Posterior cingulate gyrus (tissue), 11 donors: ENCODE measurements at regions not wholly inside any gene's neighbourhood (a gene's known extent, or its start where the extent isn't known, plus 50 kb on each side); places are given as distances from the start of the nearest gene placed in this dataset.

ENCODE experiments used
- DNase-seq, 10 donors: peaks; one replicate each; pipeline versions ENCODE4 v3.0.0 to v3.0.0-alpha.2; 2020 to 2021; ENCODE audit warnings: mixed read lengths in 3 of 10
- intact Hi-C: fragments of 100-400 bp; cut with DNase I; formaldehyde crosslinking; loops from one replicate; pipeline ENCODE4 v1.15.1; 2023

GRCh38 chr2:19667085-19667484, 234.7 kb downstream of the TTC32 start:
- intact Hi-C loops: no loop called here
- DNase-seq: no peak

- no peak for DNase-seq
- intact Hi-C loops: no loop called here
Measured at GRCh38 chr2:19664646-19665045, 237.1 kb downstream of the TTC32 start.

GRCh38 chr2:19659024-19659792, 242.6 kb downstream of the TTC32 start:
- intact Hi-C loops: no loop called here

GRCh38 chr2:19656011-19656410, 245.8 kb downstream of the TTC32 start:
- intact Hi-C loops: no loop called here
- DNase-seq: no peak

More at GRCh38 chr2:19659024-19659792, 242.6 kb downstream of the TTC32 start:
- no peak for DNase-seq

- peak in 1 of 10 donors; percentile 68 for DNase-seq
- intact Hi-C loops: no loop called here
Measured at GRCh38 chr2:19654310-19655090, 247.3 kb downstream of the TTC32 start.

GRCh38 chr2:19653509-19653908, 248.3 kb downstream of the TTC32 start:
- intact Hi-C loops: no loop called here
- DNase-seq: peak in 1 of 10 donors; percentile 34

- intact Hi-C loops: no loop called here
- DNase-seq: no peak
Measured at GRCh38 chr2:19652811-19653210, 249.0 kb downstream of the TTC32 start.

GRCh38 chr2:19651466-19651865, 250.3 kb downstream of the TTC32 start:
- intact Hi-C loops: no loop called here
- no peak for DNase-seq

GRCh38 chr2:19649785-19650380, 251.9 kb downstream of the TTC32 start:
- intact Hi-C loops: no loop called here
- no peak for DNase-seq

GRCh38 chr2:19649142-19649541, 252.6 kb downstream of the TTC32 start:
- intact Hi-C loops: no loop called here
- DNase-seq: no peak

- no peak for DNase-seq
- intact Hi-C loops: no loop called here
Measured at GRCh38 chr2:19648583-19648982, 253.2 kb downstream of the TTC32 start.

- DNase-seq: no peak
- intact Hi-C loops: no loop called here
Measured at GRCh38 chr2:19646987-19647386, 254.8 kb downstream of the TTC32 start.

- intact Hi-C loops: no loop called here
- no peak for DNase-seq
Measured at GRCh38 chr2:19644763-19645162, 257.0 kb downstream of the TTC32 start.

GRCh38 chr2:19643117-19643518, 258.7 kb downstream of the TTC32 start:
- intact Hi-C loops: no loop called here
- no peak for DNase-seq

GRCh38 chr2:19642501-19642900, 259.3 kb downstream of the TTC32 start:
- intact Hi-C loops: no loop called here
- no peak for DNase-seq

GRCh38 chr2:19635951-19636510, 265.8 kb downstream of the TTC32 start:
- peak in 1 of 10 donors; percentile 61 for DNase-seq
- intact Hi-C loops: no loop called here

GRCh38 chr2:19632403-19632991, 269.3 kb downstream of the TTC32 start:
- intact Hi-C loops: no loop called here
- DNase-seq: no peak

- intact Hi-C loops: no loop called here
- no peak for DNase-seq
Measured at GRCh38 chr2:19631871-19632270, 269.9 kb downstream of the TTC32 start.

GRCh38 chr2:19630921-19631320, 270.9 kb downstream of the TTC32 start:
- no peak for DNase-seq
- intact Hi-C loops: no loop called here

- intact Hi-C loops: no loop called here
Measured at GRCh38 chr2:19627359-19627758, 268.9 kb upstream of the OSR1 start.

GRCh38 chr2:19623488-19623887, 265.1 kb upstream of the OSR1 start:
- intact Hi-C loops: no loop called here
- DNase-seq: no peak

More at GRCh38 chr2:19627359-19627758, 268.9 kb upstream of the OSR1 start:
- no peak for DNase-seq
